Activated CD4-positive, alpha-beta T cell treated with anti-CD3 and anti-CD28 coated beads for 4 hours (primary cell): ENCODE measurements at regions not wholly inside any gene's neighbourhood (a gene's known extent, or its start where the extent isn't known, plus 50 kb on each side); places are given as distances from the start of the nearest gene placed in this dataset.
"Not testable (repeated sequence)": the region's sequence is repeated elsewhere in the genome, so short reads cannot be mapped to it uniquely, and the experiment has no call there.

ENCODE experiments used
- DNase-seq, 2 donors: peaks; one replicate each; pipeline ENCODE4 v3.0.0-alpha.2; 2020

DNA sequence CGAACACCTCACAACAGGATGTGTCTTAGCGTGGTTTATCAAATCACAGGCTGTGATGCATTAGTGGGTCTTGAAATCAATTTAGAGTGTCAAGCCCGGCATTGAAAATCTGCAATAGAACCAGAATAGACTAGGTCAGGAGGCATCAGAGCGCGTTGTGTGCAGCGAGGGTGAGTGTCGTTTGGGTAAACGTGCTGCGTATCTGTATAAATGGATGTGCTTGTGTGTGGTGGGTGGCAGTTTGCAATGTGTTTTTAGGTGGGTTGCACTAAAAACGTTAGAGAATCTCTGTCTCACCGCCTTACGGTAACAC is 121.0 kb upstream of the SULF2 start:
- DNase-seq: no peak

DNA sequence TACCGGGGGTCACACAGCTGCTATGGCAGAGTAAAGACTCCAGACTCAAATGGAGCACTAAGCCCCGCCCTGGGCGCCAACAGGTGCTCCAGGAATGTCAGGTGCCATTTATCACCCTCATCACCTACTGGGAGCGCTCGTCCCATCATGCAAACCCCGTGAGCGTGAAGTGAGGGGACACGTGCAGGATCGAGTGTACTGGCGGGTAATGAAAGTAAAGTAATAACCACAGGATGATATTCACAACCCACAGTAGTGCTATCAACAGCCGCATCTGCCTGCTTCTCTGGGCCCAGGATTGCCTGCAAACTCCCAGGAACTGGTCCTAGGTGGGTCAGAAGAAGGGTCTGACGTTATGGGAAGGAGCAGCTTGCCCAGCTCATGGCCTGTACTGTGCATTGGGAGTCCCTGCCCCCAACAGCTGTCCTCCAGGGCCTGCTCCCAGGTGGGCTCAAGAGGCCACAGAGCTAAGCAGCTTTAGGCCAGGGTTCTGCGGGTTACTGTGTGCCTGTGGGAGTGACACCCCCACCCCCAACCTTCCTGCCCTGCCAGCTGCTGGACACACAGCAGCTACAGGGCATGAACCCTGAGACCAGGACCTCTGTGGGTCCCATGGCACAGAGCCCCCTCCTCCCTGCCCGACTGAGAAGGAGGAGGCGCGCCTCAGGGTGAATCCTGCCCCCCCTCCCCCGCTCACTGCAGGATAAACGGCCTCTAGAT is 120.5 kb upstream of the SULF2 start:
- no peak for DNase-seq

DNA sequence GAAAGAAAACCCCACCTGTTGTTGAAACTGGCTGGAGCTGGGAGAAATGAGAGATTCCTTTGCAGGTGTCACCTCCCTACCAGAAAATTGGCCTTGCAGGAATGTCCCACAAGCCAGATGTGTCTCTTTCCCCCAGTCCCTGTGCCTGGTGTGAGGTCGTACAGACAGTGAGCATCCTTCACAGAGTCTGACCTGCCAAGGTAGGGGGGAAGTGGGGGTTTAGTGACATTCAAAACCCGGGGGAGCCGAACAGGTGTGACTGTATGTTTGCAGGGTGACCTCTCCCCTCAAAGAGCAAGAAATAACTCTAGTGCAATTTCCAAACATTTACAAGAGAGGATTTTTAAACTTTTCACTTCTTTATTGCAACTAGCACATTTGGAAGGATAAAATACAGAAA is 117.7 kb upstream of the SULF2 start:
- DNase-seq: not testable (repeated sequence)

DNA sequence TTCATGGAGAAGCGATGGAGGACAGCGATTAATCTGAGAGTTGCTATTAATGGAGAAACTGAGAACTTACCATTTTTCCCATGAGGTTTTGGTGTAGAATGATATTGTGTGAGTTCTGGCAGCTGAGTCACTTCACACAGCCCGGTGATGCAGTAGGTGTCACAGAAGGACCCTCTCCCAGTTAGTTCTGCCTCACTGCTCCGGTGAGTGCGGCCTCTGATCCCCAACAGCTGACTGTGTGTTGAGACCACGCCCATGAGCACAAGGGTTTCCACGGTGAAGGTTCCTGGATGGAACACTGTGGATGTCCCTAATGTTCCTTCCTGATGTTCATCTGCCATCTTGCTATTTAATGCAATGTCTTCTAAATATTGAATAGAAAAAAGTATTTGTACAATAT is 114.0 kb upstream of the SULF2 start:
- not testable (repeated sequence) for DNase-seq

DNA sequence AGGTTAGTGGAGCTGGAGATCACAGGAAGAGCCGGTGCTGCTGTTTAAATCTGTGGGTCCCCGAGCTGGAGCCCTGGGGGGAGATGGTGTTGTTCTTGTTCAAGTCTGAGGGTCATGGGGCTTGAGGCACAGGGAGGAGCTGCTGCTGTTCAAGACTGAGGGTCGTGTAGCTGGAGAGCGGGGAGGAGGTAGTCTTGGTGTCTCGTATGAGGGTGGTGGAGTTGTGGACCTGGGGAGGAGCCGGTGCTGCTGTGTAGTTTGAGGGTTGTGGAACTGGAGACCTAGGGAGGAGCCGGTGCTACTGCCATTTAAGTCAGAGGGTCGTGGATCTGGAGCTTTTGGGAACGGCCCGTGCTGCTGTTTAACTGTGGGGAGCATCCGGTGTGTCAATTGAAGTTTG is 112.2 kb upstream of the SULF2 start:
- no peak for DNase-seq

DNA sequence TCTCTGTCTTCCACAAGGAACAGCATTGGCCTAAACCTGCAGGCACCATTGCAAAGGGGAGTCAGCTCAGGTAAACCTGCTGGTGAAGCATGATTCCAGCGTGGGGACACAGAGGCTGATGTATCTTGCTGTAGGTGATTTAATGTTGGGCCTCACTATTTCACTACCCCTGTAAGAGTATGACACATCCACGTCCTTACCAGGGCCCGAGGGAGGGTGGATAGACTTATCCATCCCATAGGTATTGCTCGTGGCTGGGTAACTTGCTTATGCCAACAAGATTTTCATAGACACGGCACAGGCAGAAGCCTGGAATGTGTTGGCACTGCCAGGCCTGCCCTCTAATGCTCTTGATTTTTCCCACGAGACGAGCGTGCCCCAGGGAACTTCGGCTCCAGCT is 107.4 kb upstream of the SULF2 start:
- DNase-seq: not testable (repeated sequence)

DNA sequence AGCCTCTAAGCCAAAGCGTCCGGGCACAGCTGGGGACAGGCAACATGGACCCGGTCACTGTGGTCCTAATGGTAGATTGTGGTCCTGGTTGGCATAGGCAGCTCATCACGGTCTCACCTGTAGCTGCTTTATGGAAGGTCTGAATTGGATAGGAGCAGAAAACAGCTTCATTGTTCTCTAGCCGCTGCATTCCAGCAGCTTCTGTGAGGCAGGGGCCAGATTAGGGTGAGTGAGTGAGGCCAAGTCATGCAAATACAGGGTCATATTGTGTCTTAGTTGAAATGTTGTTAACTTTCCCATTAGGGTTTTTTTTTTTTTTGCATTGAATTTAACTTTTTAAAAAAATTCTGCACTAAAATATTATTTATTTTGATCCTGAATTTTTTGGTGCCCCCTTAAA is 105.4 kb upstream of the SULF2 start:
- DNase-seq: not testable (repeated sequence)

DNA sequence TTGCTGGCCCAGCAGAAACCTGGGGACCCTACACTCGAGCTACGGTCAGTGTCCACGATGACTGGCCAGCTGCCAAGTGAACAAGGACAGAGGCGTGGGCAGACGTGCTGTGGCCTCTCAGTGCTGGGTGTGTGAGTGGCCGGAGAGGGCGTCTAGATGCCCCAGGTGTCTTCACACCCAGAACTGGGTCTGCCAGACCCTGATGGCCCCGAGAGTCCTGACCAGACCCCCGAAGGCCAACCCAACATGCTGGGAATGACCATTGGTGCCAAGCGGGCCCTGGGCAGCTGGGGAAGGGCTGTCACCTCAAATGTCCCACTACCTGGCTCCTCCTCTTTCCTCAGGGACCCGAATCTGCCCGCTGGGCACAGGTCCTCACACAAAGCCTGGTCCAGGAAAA is 104.5 kb upstream of the SULF2 start:
- DNase-seq: not testable (repeated sequence)

DNA sequence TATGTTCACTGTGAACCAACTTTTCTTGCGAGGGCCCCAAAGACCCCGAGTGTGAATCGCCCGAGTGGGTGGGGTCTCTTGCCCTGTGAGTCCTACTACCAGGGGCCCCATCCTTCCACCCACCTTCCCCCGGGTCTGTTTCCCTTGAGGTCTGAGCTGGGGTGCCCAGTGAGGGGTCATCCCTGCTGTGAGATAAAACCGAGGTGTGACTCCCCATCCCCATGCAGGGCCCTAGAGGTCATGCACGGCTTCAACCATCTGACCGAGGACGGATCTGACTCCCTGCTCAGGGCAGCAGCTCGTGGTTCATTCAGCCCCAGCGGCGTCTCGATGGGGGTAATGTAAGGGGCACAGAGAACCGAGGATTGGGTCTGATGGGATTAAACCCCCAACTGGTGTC is 103.1 kb upstream of the SULF2 start:
- no peak for DNase-seq

DNA sequence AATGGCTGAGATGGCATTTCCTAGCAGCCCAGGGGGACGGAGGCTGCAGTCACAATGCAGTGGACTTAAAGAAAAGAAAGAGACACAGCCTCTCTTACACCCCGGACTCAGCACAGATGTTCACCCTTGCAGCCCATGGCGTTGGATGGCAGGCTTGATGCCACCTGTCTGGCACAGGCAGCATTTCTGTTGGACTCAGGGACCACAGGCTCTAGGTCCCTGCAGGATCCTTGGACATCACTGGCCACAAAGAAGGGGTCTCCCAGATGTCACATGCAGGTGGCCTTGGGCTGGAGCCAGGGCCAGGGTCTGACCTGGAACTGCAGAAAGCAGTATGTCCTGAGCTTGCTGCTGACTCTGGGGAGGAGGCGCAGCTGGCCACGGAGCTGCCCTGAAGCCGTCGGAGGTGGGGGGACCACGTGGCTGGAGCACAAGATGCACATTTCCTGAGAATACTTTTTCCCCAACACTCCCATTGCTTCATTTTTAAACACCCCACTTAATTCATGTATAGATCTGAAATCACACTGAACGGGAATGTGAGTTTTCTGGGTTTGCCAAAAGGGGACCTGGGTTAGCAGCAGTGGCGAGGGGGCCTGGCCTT is 102.3 kb upstream of the SULF2 start:
- DNase-seq: no peak

DNA sequence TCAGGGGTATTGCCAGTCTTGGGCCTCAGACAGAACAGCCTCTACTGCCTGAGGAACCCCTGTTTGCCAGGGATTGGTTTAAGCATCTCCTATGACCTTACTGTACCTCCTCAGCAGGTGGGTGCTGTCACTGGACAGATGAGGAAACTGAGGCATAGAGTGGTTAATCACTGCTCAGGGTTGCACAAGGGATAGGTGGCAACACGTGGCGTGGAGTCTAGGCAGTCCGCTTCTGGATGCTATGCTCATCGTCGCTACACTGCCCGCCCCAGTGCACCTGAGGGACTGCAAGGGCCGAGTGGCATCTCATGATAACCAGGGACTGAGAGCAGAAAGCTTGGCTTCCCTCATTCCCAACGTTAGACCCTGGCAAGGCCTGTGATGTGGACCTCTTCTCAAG is 101.8 kb upstream of the SULF2 start:
- DNase-seq: no peak

DNA sequence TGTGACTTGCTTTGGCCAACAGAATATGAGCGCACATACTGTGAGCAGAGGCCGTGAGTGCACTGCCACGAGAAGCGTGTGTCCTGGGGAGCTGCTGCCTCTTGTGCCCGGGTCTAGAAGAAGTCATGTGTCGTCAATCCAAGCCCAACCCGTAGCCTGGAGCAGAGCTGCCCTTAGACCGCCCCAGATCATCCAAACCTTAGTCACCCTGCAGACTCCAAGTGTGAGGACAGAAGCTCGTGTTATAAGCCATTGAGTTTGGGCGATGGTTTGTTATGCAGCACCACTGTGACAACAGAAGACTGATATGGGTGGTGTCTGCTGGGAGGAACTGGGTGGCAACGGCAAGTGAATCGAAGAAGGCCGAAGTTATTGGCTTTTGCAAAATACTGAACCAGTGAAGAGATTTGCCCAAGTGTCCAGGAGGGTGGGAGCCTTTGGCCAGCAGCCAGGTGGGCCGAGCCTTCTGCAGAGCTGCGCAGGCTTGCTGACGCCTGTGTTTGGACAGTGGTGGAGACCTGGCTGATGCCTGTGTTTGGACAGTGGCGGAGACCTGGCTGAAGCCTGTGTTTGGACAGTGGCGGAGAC is 101.3 kb upstream of the SULF2 start:
- no peak for DNase-seq

DNA sequence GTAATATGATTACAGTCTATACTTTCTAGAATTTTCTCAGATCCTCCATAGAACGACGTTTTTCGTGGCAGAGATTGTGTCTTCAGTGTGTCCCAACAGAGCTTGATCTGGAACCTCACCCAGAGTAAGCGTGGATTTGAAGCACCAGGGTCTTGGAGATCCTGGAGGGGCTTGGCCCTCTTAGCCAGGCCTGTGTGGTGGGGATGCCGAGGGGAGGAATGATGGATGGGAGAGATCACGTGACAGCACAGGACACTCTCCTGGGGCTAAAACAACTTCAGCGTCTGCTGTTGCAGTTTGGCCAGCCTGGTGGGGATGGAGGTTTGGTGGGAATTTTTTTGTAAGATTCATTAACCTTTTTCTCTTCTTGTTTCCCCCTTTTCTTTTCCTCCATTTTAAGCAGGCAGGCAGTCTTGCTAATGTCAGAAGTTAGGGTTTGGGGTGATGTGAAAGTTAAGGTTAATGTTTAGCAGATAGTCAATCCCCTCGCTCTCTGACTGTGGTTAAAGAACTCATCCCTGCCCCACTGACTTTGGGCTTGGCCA is 100.7 kb upstream of the SULF2 start:
- no peak for DNase-seq

DNA sequence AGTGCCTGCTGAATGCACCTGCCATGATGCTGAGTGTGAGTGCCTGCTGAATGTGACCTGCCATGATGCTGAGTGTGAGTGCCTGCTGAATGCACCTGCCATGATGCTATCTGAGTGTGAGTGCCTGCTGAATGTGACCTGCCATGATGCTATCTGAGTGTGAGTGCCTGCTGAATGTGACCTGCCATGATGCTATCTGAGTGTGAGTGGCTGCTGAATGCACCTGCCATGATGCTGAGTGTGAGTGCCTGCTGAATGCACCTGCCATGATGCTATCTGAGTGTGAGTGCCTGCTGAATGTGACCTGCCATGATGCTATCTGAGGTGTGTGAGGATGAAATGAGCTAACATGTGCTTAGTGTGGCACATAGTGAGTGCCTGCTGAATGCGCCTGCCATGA is 98.7 kb upstream of the SULF2 start:
- DNase-seq: not testable (repeated sequence)

DNA sequence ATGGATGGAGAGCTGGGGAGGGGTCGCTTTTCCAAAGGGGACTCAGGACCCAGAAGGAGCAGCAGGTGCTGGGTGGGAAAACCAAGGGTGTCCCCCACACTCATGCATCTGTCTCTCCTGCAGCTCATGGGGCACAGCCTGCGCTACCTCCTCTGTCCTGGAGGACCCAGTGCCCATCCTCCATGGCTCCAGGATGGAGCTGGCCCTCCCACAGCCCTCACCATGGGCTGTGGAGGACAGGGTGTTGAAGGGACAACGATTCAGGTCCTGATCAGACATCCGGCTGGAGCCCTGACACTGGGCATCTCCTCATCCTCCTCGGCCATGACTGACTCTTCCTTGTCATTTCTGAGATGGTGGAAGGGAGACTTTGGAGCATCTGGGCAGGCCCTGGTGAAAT is 97.9 kb upstream of the SULF2 start:
- no peak for DNase-seq

DNA sequence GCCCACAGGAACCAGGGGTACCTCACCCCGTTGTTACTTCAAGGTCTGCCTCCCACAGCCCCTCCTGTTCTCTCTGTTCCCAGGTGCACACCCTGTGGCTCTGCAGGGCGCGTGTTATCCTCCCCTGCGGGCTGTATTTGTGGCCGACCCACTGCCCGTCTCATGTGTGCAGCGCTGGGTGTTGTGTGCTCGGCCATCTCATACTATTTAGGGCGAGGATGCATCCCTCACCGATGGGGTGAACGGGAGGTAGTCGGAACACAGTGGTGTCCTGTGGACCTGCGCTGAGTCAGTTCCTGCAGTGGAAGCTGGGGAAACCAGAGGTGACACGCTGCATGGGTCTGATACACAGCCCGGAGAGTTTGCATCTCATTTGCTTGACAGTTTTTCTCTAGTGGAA is 94.5 kb upstream of the SULF2 start:
- no peak for DNase-seq

DNA sequence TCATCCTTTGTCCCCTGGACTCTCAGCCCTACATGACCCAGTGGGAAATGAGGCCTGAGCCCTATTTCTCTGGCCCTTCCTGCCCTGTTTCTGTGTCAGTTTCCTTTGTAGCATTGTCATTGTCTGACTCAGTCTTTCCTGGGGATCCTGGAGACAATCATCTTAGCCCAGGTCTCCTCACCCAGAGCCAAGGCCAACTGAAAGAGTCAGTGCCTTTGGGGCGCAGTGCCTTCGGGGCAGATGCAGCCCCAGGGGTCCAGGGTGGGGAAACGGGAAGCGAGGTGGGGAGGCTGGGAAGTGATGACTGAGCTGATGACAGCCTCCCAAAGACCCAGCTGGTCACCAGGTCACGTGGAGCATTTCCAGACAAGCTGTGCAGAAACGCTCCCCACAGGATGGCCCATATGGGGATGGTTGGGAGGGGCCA is 93.3 kb upstream of the SULF2 start:
- DNase-seq: no peak

DNA sequence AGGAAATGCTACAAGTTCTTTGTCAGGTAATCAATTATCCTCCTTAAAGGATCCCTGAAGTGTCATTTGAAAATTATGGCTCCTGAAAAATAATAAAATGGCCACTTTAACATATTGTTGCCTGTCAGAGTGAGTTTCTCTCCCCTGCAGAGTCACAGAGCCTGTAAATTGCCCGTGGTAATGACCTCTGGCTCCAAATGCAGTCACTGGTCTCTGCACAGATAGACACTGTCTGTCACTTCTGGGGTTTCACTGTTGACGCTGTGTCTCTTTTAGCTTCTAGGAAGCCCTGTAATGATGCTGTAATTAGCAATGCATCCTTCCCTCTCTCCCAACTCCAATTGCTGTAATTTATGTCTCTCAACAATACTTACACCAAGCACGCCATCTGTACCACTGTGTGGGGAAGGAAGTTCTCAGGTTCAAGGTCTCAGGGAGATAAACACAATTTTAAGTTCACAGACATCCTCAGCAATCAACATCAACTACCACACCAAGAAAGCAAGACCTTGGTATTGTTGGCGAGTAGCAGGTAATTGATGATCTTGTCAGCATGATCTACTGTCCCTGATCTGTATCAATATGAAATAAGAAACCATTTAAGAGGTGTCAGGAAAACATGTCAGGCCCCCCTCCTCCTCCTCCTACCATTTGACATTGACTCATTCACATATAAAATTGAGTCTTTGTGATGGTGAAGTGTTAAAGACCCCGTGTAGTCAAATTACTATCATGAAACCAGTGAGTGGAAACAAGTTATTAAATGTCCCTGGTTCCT is 91.2 kb upstream of the SULF2 start:
- DNase-seq: no peak

DNA sequence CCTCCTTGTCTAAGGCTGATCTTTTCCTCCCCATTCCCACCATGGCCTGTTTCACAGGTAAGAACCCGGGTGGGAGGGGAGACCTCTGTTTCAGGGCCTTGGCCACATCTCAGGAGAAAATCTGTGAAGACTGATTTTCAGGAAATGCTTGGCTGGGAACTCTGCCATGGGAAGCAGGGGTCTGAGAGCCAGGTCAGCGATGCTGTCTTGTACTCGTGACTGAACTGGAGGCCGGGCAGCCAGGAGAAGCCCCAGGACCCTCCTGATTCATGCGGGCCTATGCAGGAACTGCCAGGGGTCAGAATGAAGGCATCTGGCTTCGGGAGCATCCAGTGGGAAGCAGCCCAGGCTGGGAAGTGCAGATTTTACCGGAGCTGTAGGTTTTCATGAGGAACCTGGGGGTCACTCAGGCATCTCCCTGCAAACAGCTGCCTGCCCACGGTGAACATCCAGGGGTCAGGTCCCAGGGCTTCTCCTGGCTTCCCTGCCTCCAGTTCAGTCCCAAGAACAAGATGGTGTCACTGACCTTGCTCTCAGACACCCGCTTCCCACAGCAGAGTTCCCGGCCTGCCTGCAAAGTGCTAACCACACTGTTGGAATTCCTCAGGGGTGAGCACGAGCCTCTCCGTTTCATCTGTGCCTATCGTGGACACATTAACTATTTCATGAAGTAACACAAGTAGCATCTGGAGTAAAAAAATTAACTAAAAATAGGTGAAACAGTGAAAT is 90.2 kb upstream of the SULF2 start:
- no peak for DNase-seq

DNA sequence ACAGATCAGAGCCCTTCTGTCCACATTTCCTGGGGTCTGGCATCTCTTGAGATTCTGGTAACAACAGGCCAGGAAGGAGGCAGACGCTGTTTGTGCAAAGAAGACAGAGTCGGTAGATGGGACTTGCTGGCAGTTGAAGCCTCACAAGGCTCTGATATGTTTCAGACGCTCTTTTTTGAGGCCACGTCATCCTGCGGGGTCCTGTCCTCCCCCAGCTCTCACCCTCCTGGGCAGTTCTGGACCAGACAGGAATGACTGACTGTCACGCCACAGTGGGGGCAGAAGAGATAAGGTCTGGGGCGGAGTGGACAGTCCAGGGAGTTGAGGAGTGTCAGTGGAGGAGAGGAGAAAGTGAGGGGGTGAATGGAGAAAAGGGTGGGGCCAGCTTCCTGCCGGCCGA is 87.1 kb upstream of the SULF2 start:
- no peak for DNase-seq

DNA sequence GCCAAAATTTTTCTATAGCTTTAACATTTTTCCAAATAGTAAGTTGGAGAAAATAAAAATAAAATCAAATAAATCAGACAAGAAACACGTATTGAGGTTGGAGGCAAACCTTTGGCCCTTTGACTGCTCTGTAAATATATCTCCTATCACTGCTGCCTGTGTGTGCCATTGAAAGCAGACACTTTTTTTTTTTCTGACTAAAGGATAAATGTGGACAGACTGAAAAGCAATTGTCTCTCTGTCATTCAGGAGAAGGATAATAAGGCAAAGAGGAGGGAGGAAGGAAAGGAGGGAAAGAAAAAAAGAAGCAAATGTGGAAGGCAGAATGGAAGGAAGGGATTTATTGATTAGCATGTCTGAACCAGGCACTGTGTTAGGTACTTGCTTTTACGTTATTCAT is 85.2 kb upstream of the SULF2 start:
- DNase-seq: no peak

DNA sequence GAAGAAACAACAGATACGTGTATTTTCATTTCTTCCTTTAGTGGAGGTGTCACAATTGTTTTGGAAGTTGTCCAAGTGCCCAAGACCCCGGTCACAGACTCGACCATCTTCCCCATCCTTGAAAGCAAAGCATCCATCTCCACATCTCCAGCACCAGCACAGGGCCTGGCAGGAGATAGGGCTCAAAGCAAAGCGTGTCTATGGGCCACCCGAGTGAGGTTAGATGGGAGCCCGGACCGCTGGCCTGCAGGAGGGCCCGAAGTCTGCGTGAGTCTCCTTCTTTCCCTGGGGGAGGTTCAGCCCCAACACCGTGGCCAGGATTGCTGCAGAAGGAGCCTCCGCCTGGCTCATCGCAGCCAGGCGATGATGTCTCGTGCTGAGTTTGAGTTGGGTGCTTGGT is 83.5 kb upstream of the SULF2 start:
- DNase-seq: no peak

DNA sequence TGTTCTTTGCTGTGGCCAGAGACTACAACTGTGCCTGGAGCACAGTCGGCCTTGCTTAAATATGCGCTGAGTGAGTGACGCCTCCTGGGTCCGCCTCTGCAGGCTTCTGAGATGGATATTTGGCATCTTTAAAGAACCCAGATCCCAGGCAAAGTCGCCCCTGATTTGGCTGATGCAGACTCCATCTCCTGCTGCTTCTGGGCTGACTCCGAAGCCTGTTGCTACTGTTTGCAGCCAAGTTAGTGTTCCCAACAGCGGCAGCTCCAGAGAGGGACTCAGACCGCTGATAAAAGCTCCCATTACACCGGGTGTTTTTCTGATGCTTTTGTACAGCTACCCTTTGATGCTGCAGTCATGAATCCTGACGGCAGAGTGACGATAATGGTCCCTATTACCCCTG is 83.0 kb upstream of the SULF2 start:
- no peak for DNase-seq
